Thoracic aorta (tissue), 2 donors: ENCODE measurements at regions not wholly inside any gene's neighbourhood (a gene's known extent, or its start where the extent isn't known, plus 50 kb on each side); places are given as distances from the start of the nearest gene placed in this dataset.

ENCODE experiments used
- ATAC-seq: fragments of 150-250 bp; one replicate; pipeline ENCODE4 v1.8.0; 2017; ENCODE audit warnings: low read depth; ENCODE audit not compliant: insufficient number of reproducible peaks, low FRiP score
- DNase-seq: peaks from one replicate; pipeline ENCODE4 v3.0.0-alpha.2; 2020; ENCODE audit warnings: low spot score
- H3K27ac ChIP-seq, 2 donors: fragments of 200-600 bp; sonication (generic); 1 replicate in 1 of 2; 2 replicates in 1 of 2; pipeline ENCODE4 v1.5.1; 2016; ENCODE audit warnings: mild to moderate bottlenecking in 2 of 2, moderate library complexity in 2 of 2
- H3K27me3 ChIP-seq: fragments of 200-600 bp; sonication (generic); replicated peaks from 2 replicates; pipeline ENCODE4 v1.6.0; 2016; ENCODE audit warnings: mild to moderate bottlenecking; ENCODE audit not compliant: insufficient read depth
- H3K36me3 ChIP-seq: fragments of 200-600 bp; sonication (generic); one replicate; pipeline ENCODE4 v1.5.1; 2016
- H3K4me1 ChIP-seq, 2 donors: fragments of 200-600 bp; sonication (generic); 1 replicate in 1 of 2; 2 replicates in 1 of 2; pipeline versions ENCODE4 v1.5.1 to v1.6.0; 2016; ENCODE audit warnings: low read depth in 2 of 2, mild to moderate bottlenecking in 1 of 2; ENCODE audit not compliant: control insufficient read depth in 1 of 2
- H3K4me3 ChIP-seq: fragments of 200-600 bp; sonication (generic); 2 replicates; pipeline ENCODE4 v1.5.1; 2016; ENCODE audit warnings: mild to moderate bottlenecking
- H3K9me3 ChIP-seq: fragments of 200-600 bp; sonication (generic); 2 replicates; pipeline ENCODE4 v1.5.1; 2016
- CTCF ChIP-seq: fragments of 200-600 bp; sonication (generic); IDR thresholded peaks from one replicate; pipeline ENCODE4 v1.5.1; 2019; ENCODE audit warnings: antibody characterized with exemption

- no peaks in the 10 kb centered on the region for H3K9me3 ChIP-seq
- TF ChIP-seq CTCF, result no peak
- DNase-seq (no peak), ATAC-seq (no peak)
- no peak overlapping the region for H3K27ac ChIP-seq
- no peaks in the 10 kb centered on the region for H3K36me3 ChIP-seq
- H3K4me1 ChIP-seq, result no peaks in the 10 kb centered on the region
- H3K4me3 ChIP-seq, result no peak overlapping the region
- H3K27me3 ChIP-seq, result no peaks in the 10 kb centered on the region
Measured at GRCh38 chr1:96038636-96039035, 682.9 kb upstream of the PTBP2 start.

- Histone ChIP-seq H3K4me3 (no peak overlapping the region), H3K4me1 (no peaks in the 10 kb centered on the region), H3K27ac (no peak overlapping the region), H3K36me3 (no peaks in the 10 kb centered on the region), H3K9me3 (no peaks in the 10 kb centered on the region), H3K27me3 (no peaks in the 10 kb centered on the region)
- DNase-seq (no peak), ATAC-seq (no peak)
- TF ChIP-seq CTCF, result no peak
Measured at GRCh38 chr1:96039910-96040309, 681.7 kb upstream of the PTBP2 start.

GRCh38 chr1:96041470-96041869 is 680.1 kb upstream of the PTBP2 start:
- TF ChIP-seq CTCF, result no peak
- H3K4me1 ChIP-seq, result no peaks in the 10 kb centered on the region
- ATAC-seq (no peak), DNase-seq (no peak)
- H3K9me3 ChIP-seq, result no peaks in the 10 kb centered on the region
- no peaks in the 10 kb centered on the region for H3K27me3 ChIP-seq
- no peak overlapping the region for H3K27ac ChIP-seq
- no peaks in the 10 kb centered on the region for H3K36me3 ChIP-seq
- H3K4me3 ChIP-seq, result no peak overlapping the region

- DNase-seq (no peak), ATAC-seq (no peak)
- Histone ChIP-seq H3K27me3 (no peaks in the 10 kb centered on the region), H3K27ac (no peak overlapping the region), H3K36me3 (no peaks in the 10 kb centered on the region), H3K4me1 (no peaks in the 10 kb centered on the region), H3K4me3 (no peak overlapping the region), H3K9me3 (no peaks in the 10 kb centered on the region)
- no peak for TF ChIP-seq CTCF
Measured at GRCh38 chr1:96048572-96049212, 672.9 kb upstream of the PTBP2 start.

GRCh38 chr1:96049759-96050409 is 671.7 kb upstream of the PTBP2 start:
- Histone ChIP-seq H3K4me1 (no peaks in the 10 kb centered on the region), H3K4me3 (no peak overlapping the region), H3K27me3 (no peaks in the 10 kb centered on the region), H3K9me3 (no peaks in the 10 kb centered on the region), H3K27ac (no peak overlapping the region), H3K36me3 (no peaks in the 10 kb centered on the region)
- TF ChIP-seq CTCF, result no peak
- ATAC-seq (no peak), DNase-seq (no peak)
